HPDE6-E6E7 (cell line): ENCODE measurements at regions not wholly inside any gene's neighbourhood (a gene's known extent, or its start where the extent isn't known, plus 50 kb on each side); places are given as distances from the start of the nearest gene placed in this dataset.

ENCODE experiments used
- DNase-seq: peaks from one replicate; pipeline ENCODE4 v3.0.0; 2011; ENCODE audit warnings: missing footprints; ENCODE audit errors: extremely low spot score

DNA sequence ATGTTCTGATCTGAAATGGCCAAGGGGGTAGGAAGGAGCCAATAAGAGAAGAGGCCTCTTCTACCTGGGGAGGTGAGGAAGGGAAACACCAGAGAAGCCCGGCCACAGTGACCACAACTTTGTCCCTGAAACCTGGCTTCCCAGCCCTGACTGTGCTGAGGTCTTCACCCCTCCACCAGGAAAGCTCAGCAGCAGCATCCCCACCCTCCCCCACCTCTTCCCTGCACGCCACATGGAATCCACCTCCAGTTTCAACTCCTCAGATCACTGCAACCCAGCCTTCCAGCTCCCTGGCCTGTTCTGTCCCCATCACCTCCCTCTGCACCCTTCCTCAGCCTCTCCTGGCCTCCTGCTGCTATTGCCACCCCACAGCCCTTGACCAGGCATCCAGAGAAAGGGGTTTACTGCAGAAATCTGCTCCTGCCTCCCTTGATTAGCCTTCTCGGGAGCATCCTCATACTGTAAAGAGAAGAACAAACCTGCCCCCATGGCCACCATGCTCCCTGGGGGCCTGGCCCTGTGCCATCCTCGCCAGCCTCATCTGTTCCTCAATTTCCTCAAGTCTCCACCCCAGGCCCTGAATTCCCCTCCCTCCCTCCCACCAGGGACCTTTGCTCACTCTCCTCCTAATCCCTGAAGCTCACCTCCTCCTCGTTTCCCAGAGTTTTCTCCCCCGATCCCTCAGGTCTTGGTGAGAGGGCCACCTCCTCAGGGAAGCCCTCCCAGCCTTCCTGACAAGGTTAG is 450.9 kb downstream of the MATN1 start:
- no peak for DNase-seq

DNA sequence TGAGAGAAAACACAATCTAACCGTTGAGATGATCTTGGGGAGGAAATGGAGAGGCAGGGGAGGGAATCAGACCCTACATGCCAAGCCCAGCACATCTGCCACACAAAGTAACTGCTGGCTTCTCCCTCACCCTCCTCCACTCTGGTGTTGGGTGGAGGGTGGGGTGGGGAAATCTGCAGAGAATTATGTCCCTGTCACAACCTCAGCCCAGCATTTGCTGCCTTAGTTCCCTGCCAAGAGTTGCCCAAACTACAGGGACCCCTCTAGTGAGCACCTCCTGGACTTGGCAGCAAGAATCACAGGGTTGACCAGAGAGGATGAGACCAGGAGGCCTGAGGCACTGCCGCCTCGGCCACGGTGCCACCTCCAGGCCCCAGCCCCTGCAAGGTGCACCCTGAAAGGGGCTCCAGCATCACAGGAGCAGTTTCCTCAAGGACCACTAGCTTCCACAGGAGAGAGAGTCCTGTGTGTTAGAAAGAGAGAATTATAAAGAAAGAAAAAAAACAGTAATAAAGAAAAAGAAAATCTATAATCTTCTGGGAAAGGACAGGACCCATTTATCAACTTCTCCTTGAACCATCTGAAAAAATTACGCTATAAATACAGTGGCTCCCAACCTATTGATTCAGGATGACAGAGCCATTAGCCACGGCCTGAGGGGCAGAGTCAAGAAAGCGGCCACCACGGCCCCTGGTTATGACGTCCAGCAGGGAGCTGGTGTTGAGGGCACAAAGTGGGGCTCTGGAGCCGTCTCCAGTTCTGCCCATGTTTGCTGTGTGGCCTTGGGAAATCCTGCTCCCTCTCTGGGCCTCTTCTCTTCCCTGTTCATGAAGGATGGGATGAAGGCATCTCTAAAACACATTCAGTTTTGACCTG is 451.7 kb downstream of the MATN1 start:
- no peak for DNase-seq

DNA sequence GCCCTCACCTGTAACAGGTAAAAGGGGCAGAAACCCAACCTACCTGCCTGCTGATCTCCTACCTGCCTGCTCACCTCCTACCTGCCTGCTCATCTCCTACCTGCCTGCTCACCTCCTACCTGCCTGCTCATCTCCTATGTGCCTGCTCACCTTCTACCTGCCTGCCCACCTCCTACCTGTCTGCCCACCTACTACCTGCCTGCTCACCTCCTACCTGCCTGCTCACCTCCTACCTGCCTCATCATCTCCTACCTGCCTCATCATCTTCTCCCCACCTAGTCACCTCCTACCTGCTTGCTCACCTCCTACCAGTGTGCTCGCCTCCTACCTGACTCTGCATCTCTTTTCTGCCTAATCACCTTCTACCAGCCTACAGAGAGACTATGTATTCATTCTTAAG is 452.9 kb downstream of the MATN1 start:
- DNase-seq, result no peak

DNA sequence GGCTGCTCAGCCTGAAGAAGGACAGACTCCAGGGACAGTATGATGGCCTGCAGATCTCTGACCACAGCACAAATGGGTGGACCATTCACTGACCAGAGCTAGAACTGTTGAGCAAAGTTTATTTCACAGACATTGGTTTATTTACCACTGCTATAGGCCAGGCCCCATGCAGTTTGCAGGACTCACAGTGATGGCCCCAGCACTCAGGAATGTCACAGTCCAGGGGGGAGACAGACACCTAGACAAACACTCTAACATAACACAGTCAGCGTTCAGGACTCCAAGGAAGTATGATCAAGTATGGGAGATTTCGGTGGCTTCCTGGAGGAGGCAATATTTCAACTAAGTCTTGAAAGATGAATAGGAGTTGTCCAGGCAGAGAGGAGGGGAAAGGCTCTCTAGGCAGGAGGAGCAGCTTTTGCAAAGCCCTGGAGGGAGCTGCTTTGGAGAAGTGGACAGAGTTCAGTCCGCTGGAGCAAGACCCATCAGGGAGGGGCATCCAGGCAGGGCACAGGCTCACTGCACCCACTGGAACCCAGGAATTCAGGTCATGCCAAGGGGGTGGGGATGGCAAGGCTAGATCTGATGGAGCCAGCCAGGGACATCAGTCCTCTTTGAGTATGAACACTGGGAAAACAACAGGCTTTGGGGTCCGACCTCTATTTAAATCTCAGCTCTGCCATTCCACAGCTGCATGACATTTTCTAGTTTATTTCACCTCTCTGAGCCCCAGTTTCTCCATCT is 454.3 kb downstream of the MATN1 start:
- DNase-seq, result no peak

DNA sequence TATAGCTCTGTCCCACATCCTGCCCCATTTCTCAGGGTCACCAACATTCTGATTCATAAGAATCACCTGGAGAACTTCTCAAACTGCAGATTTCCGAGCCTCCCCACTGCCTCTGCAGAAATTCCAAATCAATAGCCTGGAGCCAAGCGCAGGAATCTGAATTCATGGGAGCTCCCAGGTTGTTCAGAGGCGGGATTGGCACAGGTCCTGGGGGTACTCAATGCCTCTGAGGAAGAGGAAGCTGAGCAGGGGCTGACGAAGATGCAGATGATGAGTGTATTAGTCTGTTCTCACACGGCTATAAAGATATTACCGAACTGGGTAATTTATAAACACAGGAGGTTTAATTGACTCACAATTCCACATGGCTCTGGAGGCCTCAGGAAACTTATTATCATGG is 455.5 kb downstream of the MATN1 start:
- no peak for DNase-seq

DNA sequence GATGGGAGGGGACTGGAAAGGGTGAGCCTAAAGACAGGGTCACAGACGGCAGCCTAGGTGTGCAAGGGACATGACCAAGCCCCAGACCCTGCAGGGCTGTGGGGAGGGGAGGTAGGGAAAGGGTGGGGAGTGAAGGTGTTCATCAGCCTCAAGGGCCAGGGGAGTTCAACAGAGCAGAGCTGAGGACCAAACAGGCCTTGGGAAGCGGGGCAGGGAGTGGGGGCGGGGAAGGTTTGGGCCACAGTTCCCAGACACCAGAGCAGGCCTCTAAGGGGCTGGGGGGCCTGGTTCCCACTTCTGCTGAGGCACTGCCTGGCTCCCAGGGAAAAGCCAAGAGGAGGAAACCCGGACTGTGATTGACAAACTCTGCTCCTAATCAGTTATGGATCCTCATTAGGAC is 456.3 kb downstream of the MATN1 start:
- DNase-seq, result no peak

DNA sequence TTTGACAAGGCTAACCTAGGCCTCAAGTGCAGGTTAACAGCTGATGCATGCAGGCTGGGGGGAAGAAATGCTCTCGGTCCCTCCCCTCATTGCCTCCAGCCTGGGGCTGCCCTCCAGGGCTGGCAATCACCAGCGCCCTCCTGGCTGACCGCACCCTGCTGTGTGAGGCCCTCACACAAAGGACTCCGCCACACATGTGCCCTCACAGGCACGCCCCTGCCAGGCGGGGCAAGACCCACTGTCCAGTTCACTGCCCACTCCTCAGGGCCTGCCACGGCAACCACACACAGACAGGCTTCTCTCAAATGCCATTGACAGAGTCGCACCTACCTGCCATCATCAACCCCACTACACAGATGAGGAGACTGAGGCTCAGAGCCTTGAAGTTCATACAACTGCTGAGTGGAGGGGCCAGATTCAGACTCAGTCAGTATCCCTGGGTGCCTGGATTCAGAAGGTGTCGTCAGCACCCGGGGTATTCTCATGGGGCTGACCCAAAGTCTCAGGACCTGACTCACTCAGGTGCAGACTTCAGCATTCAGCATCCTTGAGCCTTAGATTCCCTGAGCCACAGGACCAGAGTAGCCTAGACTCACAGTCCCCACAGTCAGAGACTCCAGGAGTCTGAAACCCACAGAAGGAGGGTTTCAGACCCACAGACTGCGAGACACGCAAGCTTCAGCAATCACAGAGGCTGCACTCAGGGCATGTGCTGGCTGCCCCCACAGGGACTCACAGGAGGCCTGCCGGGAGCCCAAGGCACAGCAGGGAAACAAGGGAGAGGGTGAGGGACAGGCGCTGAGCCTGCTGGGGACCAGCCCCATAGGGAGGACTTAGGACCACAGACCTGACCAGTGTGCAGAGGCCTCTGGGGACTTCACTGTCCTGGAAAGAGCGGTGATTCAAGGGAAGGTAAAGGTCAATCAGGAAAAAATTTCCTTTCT is 458.0 kb downstream of the MATN1 start:
- no peak for DNase-seq

DNA sequence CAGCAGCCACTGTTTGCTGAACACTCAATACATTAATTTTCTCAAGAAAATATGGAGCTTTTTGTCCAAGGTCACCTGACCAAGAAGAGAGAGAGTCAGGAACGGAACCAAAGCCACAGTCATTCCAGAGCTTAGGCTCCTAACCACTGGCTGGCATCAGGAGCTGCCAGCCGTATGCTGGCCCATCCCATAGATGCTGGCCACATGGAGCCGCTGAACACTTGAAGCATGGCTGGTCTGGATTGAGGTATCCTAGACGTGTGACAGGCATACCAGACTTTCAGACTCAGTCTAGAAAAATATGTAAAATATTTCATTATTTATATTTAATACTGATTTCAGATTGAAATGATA is 458.7 kb downstream of the MATN1 start:
- no peak for DNase-seq

DNA sequence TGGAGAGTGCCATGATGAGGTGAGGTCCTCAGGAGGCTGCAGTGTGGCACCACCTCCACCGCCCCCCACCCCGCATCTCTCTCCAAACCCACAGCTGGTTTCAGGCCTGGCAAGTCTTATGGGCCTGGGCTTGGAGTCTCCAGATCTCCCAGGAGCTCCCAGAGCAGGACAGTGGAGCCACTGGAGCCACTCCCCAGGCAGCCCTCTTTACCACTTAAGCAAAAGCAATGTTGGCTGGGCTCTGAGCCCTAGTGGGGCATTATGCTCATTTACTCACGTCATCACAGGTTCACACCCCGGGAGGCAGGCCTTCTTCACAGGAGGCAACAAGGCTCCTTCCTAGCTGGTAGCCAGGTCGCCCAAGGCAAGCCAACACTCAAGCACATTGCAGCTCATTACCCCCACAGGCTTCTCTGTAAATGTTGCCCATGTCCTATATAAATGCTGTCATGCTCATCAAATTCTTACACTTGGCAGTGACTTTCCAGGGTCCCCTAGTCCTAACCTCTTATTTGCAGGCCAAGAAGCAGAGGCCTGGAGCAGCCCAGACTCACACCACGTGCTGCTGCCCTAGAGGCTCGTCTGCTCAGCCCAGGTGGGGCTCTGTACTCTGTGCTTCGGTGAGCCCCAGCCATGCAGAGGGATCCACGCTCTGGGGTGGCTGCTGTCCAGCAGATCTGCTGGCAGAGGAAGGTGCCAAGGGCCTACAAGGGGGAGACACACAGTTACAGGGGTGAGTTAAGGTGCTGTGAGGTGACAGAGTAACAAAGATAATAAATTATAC is 459.3 kb downstream of the MATN1 start:
- DNase-seq, result no peak

DNA sequence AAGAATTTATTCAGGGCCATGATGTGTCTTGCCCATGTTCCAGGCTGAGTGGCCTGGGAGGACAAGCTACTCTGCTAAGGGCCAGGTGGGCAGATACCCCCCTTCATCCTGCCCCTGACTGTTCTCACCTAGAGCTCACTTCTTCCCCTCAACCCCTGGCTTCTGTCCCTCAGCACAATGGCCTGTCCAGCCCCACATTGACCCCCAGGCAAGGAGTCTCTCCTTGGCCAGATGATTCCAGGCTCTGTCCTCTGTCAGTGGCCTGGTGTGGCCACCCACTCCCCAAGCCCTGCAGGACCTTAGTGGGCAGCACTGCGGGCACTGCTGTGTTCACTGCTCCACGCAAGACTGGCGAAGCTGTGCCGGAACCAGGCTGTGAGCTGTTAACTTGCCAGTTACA is 460.0 kb downstream of the MATN1 start:
- no peak for DNase-seq

DNA sequence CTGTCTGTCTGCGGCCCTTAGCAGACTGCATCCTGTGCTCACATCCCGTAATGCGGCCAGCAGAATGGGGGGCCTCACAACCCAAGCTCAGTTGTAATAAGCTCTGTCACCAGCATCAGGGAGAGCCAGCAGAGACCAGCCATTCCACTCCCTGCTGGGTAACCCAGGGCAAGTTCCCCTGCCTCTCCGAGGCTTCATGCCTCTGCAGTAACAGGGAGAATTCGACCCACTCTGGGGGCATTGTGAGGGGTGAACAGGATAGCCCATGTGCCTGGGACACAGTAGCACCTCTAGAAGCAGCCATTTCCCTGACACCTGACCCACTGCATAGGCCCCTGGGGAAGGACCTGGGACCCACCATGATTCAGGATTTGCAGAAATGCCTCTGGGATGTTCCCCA is 461.2 kb downstream of the MATN1 start:
- no peak for DNase-seq

DNA sequence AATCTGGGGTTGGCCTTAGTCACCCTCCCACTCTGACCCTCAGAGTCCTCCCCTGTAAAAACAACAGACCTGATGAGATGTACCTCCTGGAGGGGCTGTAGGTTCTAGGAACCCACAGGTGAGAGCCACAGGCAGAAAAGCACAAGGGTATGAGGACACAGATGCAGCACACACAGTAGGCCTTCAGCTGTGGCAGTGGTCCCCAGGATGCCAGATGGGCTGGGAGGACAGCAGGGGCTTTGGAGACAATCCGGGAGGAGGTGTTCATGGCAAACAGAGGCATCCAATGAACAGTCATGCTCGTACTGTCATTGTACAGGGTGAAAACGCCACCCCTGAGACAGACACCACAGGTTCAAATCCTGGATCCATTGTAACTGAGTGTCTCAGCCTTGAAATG is 463.1 kb downstream of the MATN1 start:
- DNase-seq, result no peak

DNA sequence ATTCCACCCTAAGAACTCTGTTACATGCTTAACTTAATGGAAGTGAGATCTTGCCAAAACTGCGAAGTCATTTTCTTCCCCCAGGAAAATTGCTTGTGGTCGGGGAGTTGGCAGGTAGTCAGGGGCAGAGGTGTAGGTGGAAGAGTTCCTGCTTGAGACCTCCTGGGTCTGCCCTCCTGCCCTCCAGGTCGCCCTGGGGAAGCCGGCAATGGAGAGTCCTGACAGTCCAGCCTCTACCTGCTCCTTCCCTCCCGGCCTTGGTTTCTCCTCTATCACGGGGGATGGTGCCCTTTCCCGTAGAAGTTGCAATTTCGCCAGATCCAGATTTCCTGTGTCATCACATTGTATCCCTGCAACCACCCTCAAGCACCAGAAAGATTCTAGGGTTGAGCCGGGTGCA is 463.8 kb downstream of the MATN1 start:
- DNase-seq, result no peak

DNA sequence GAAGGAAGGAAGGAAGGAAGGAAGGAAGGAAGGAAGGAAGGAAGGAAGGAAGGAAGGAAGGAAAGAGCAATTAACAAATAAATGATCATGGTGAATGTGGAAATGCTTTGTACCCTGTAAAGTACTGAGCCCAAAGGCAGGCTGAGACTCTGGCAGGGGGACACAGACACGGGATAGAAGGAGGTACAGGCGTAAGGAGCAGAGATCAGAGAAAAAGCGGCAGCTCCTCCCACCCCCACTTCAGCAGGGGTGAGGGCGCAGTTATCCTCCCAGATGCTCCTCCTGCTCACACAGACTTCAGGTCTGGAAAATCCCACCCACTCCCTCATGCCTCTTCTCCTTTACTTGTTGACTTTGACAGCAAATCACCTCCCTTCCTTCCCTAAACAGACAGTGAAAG is 464.5 kb downstream of the MATN1 start:
- no peak for DNase-seq

DNA sequence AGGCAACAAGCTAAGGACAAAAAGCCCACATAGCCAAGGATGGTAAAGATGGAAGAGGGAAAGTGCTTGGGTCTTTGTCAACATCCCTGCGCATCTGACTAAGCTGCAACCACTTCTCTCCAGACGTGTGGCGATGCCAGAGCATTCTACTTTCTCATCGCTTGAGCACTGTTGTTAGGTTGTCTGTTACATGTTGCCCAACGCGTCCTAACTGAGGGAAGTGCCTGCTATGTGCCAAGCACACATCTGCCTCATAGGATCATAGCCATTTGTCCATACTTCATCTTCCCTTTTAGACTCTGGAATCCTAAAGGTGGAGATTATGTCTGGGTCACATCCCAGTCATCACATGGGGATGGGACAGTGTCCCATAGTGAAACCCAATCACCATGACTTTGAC is 464.9 kb downstream of the MATN1 start:
- DNase-seq, result no peak

DNA sequence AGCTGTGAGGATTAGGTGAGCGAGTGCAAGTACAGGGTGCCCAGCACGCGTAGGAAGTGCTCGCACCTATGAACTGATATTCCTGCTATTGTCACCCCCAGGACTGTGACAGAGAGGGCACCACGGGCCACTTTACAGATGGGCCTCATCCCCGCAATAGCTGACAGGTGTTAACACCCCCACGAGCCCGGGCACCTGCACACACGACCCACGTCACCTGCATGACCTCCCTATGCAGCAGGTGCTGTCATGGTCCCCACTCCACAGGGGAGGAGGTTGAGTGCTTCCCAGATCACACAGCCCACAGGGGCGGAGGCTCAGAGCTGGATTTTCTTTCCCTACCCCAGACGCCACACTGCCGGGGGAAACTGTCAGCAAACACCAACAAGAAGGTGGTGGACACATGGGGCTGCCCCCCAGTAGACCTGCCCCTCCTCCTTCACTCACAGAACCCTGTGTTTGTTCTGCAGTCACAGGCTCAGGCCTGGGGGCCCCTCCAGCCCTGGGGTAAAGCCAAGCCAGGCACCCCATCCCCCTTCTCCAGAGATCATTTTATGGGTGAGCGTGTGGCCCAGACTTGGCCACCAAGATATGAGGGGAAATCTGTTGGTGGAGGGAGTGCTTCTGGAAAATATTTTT is 465.5 kb downstream of the MATN1 start:
- DNase-seq, result no peak

DNA sequence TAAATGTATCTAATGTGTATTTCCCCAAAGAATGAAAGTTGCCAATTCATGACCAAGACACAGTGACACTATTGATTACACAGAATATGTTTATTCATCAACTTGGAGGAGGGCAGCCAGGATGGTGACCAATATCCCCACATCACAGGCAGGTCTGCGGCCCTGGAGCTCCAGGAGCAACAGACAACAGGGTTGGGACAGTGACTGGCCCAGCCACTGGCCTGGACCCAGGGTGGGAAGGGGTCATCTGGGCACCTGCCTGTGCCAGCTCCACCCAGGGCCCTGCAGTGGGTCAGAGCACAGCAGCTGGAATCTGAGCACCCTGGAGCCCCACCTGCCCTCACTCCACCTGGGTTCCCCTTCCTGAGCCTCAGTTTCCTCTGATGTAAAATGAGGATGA is 466.1 kb downstream of the MATN1 start:
- DNase-seq, result no peak

DNA sequence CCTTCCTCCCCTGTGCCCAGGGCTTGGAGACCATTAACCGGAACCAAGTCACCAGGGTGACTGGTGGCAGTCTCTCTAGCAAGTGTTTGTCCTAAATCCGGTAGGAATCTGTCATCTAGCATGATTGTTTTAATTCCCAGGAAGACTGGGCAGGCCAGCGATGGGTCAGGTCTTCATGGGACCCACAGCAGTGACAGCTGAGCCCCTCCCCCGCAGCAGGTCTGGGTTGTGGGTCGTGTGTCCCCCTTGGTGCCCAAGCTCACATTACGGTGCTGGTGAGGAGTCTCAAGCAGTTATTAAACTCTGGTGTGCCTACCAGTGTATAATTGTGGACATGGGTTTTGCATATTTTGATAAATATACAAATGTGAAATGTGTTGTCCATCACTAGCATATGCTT is 466.5 kb downstream of the MATN1 start:
- DNase-seq, result no peak

DNA sequence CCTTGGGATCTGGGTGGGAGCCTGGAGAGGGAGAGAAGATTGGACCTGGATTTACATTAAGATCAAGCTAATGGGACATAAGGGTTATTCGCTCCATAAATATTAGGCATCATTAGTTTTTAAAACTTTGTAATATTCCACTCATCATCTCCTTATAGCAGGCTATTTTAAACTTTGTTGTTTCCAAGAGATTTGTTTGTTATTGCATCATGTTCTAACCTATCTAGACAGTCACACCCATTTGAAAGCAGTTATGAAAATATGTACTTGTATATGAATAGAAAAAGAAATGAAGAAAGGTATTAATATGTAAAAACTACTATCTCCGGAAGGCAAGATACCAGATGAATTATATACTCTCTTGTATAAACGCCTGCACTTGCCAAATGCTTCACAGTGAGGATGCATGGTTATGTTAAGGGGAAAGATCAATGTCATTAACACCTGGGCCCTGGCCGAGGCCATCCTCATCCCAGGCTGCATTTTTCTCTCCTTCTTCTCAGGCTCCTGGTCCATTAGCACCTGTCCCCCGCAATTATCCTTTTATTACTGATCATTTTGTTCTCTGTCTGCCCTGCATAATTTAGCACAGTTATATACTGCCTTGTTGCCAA is 468.2 kb downstream of the MATN1 start:
- no peak for DNase-seq
